HS-5 (cell line): ENCODE measurements at regions not wholly inside any gene's neighbourhood (a gene's known extent, or its start where the extent isn't known, plus 50 kb on each side); places are given as distances from the start of the nearest gene placed in this dataset.

ENCODE experiments used
- DNase-seq: peaks from one replicate; pipeline ENCODE4 v3.0.0-alpha.2; 2012; ENCODE audit warnings: low read depth

DNA sequence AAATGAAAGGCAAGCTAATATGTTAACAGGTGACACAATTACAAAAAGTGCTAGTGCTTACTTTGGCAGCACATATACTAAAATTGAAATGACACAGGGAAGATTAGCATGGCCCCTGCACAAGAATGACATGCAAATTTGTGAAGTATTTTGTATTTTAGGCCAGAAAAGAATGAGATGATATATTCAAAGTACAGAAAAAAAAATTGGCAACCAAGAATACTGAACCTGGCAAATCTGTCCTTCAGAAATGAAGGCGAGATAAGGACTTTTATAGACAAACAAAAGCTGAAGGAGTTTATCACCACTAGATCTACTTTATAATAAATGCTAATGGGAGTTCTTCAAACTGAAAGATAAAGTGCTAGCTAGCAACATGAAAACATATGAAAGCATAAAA is 350.0 kb upstream of the POU3F1 start:
- DNase-seq: no peak

DNA sequence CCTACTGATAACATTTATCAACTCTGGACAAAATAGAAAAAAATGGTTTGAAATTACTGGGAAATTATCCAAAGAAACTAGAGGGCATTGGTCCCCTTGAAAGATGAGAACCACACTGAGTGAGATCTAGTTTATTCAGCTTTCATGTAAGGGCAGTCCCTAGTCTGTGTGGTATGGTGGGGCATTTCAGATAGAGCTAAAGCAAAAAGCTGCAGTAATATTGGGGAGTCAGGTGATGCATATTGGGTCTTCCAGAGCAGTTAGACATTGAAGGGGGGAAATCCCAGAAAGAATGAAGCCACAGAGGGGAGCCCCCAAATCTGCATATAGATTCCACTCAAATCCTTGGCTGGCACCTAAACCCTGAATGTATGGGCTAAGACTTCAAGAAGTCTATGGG is 347.7 kb upstream of the POU3F1 start:
- no peak for DNase-seq

DNA sequence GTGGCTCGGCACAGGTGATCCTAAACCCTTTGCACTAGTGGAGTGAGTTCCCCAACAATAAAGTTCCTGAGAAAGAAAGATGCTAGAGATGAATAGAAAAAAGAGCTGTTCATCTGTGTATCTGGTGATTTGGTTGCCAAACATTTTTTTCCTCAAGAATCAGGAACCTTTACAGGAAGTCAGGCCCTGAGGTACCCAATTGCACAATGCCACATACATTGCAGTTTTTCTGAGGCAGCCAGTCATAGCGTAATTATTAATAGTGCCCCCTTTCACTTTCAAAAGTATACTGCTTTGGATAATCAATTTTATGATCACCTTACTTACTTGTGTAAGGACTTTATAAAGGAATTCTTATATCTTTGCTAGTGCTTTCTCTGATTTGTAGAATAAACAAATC is 346.3 kb upstream of the POU3F1 start:
- DNase-seq: no peak

DNA sequence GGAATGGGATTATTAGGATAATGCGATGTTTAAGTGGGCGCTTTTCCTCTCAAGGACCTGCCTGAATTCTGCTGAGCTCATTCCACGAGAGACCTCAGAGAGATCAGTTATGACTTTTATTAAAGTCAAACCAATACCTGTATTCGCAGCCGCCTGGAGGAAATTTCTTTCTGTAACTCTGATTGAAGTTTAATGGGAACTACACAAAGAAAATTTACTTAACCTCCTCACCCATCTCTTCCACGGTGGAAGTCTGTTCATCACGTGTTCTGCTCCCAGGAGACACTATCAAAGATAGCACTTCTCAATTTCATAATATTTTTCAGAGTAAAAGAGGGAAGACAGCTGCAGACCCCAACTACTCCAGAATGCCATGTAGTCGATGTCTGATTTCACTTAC is 334.7 kb upstream of the POU3F1 start:
- no peak for DNase-seq

DNA sequence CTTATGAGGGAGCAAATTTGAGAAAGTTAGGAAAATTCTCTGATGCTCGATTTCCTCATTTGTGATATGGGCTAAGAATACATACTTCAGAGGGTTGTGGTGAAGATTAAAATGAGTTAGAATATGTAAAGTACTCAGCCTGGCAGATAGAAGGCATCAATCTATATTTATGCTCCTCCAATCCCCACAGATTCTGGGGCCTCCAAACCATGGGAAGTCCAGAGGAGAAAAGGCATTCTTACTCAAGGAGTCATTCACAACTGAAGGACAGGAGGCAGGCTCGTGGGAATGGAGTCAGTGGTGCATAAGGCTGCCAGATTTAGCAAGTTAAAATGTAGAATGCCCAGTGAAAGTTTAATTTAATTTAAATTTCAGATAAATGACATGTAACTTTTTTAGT is 330.0 kb upstream of the POU3F1 start:
- no peak for DNase-seq

DNA sequence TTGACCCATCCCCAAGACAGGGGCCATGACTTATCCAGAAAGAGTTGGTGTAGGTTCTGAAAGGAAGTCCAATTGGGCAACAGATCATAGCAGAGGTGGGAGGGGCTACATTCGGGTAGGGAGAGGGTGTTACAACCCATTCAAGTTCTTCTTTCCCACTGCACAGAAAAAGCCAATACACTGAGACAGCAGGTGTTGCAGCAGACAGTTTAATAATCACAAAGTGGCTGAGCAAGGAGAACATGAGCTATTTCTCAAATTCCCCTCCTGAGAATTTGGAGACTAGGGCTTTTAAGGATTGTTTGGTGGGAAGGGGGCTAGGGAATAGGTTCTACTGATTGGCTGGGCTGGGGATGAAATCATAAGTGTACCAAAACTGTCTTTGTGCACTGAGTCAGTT is 328.4 kb upstream of the POU3F1 start:
- no peak for DNase-seq

DNA sequence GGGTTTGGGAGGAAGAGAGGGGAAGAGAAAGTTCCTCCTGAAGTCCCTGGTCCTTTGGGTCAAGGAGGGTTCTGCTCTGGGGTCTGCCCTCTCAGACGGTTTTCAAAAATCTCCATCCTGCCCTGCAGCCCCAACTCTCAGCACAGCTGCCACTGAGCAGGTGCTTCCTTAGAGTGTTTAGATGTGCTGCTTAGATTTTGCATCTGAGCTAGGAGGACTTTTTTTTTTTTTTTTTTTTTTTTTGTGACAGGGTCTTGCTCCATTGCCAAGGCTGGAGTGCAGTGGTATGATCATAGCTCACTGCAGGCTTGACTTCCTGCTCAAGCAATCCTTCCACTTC is 324.9 kb upstream of the POU3F1 start:
- DNase-seq: no peak

DNA sequence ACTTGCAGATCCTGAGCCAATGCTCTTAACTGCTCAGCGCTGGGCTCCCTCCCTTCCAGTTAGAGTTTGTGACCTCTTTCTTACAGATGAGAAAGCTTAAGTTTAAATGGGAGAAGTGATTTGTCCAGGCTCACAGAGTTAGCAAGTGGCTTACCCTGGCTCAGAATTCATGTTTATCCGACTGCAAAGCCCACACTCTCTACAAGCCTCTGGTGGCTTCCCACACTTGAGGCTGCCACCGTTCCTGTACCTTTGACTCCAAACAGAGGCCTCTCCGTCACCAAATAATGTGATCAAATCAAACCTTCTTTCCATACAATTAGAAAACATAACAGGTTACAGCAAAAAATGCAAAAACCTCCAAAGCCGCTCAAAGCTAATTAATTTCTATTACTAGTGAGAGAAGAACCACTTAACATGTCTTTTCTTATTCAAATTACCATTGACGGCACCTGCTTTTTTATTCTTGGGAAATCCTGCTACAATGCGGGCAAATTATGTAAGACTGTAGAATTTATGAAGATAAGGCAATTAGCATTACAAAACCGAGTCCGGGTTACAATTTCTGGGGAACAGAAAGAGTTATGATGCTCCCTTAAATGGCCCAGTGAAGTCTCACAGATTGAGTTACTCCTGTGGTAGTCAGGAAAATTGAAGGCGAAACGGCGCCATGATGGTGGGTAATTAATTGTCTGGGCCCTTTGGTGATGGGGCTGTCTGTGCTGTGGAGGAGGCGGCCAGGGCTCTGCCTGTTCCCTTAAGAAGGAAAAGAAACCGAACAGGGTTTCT is 324.3 kb upstream of the POU3F1 start:
- no peak for DNase-seq

DNA sequence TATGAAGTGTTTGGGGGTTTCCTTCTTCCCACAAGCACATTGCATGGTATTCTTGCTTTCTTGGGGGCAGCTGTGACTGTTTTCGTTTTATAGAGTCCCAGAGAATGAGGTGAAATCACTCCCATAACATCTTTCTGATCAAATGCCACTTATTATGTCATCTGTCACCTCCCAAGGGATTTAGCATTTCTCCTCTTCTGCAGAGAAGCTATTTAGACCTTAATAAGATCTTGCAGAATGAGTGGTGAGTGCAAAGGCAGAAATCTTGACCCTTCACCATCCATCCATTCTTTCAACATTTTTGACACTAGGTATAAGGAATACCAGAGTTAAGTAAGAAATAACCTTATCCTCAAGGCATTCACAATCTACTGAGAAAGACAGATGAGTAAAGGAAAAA is 318.6 kb upstream of the POU3F1 start:
- no peak for DNase-seq

DNA sequence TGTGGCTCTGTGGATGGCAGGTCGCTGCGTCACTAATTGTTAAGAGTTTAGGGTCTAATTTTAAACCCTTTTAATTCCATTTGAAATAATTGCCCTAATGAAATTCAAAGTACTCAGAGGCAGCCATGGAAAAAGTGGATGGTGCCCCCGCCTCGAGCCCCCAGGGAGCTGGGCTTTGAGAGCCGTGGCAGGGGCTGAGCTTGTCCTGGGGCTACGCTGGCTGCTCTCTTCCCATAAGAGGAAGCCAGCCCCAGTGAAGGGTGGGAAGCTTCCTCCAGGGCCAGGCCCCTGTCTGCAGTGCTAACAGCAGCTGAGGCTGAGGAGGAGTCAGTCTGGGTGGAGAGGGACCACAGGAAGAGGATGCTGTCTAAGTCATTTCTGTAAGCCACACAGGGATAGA is 315.0 kb upstream of the POU3F1 start:
- DNase-seq: no peak

DNA sequence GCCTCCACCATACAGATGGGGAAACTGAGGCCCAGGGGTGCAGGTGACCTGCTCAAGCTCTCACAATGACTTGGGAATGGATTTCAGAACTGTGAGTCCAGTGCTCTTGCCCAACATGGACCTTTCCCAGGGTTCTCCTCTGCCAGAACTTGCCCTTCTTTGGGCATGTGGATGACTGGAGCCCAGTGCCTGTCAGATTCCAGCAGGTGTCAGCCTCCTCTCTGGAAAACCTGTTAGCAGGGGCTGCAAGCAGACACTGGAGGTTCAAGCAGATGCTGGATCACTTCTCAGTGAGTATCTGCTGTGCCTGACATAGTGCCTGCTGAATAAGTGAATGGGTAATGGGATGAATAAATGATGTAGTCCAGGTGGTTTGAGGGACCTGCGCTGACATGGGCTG is 314.2 kb upstream of the POU3F1 start:
- no peak for DNase-seq

DNA sequence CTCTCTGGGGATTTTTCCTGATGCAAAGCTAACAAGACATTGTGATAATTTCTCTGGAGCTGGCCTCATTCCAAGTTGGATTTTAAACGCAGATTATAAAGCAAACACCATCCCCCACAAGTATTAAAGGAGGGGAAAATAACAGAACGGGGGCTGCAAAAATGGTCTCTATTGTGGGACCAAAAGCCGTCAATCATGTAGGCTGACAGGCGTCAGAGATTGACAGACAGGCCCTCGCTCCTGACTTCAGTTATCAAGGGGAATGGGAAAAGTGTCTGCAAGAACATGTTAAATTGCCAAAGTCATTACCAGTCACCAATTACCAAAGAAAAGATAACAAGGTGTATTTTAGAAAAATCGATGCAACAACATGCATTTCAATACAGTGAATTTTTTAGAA is 307.4 kb upstream of the POU3F1 start:
- DNase-seq: no peak

DNA sequence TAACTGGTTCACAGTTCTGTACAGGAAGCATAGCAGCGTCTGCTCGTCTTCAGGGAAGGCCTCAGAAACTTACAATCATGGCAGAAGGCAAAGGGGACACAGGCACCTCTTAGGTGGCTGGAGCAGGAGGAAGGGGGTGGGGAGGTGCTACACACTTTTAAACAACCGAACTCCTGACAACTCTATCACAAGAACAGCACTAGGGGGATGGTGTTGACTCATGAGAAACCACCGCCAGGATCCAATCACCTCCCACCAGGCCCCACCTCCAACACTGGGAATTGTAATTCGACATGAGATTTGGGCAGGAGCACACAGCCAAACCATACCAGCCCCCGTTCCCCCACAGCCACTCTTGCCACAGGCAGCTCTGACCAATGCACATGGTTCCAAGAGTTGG is 306.3 kb upstream of the POU3F1 start:
- no peak for DNase-seq

DNA sequence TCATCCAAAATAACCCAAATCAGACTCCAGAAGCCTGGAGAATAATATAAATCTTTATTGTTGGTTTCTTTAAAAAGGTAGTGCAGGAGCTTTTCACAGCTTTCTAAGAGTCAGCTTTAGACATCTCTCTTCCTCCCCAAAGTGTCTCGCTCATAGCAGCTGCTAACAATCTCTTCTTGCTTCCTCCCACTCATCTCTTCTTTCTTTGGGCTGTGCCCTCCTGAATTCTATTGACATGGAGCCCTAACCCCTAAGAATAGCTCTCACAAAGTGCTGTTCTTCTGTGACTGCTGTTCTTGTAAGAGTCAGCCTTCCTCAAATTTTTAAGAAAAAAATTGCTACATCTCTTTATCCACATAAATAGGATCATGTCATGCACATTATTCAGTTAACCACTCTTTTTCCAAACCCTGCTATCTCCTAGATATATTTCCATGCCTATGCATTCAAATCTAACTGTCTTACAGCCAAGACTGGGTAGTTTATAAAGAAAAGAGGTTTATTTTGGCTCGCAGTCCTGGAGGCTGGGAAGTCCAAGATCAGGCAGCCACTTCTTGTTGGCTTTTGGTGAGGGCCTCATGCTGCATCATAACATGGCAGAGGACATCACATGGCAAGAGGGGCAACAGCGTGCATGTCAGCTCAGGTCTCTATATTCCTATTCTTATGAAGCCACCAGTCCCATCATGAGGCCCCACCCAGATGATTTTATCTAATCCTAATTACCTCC is 301.0 kb upstream of the POU3F1 start:
- DNase-seq: no peak

DNA sequence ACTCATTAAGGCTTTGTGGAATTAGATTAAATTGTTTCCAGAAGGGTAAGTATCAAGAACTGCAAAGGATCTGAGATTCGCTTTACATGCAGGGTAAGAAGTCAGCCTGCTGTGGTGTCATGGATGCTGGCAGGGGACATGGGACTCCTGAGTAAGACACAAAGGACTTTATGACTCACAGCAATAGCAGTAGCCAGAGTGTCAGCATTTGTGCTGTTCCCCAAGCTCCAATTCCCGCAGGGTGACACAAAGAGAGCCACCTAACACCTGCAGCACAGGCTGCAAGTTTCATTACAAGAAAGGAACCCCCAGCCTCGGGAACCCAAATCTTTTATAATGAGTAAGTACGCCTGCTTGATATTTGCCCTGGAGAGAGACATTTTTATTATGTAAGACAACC is 298.1 kb upstream of the POU3F1 start:
- no peak for DNase-seq

DNA sequence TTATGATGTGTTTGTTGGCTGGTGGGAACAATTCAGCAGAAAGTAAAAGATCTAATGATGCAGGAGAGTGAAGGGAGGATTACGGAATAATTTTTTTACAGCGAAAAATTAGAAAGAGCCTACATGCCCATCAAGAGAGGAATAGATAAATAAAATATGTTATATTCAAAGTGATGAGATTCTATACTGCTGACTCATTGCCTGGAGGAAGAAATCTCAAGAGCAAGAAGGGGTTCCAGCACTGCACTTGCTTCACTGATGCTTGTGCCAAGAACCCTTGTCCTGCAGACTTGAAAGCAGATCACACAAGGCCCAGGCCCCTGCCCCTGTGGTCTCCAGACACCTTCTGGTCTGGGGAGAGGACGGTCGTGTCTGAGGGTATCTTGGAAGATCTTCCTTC is 295.1 kb upstream of the POU3F1 start:
- DNase-seq: no peak

DNA sequence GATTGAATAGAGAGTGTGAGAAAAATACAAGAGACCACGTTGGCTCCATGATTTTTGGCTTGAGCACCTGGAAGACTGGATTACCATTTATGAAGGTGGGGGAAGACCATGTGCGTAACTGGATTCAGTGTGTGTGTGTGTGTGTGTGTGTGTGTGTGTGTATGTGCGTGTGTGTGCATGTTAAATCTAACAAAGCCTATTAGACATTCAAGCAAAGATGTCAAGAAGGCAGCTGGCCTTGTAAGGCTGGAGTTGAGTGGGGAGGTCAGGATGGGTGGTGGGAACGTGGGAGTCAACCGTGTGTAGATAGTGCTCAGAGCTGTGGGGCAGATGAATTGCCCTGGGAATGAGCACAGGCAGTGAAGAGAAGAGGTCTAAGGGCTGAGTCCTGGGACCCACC is 293.8 kb upstream of the POU3F1 start:
- no peak for DNase-seq

DNA sequence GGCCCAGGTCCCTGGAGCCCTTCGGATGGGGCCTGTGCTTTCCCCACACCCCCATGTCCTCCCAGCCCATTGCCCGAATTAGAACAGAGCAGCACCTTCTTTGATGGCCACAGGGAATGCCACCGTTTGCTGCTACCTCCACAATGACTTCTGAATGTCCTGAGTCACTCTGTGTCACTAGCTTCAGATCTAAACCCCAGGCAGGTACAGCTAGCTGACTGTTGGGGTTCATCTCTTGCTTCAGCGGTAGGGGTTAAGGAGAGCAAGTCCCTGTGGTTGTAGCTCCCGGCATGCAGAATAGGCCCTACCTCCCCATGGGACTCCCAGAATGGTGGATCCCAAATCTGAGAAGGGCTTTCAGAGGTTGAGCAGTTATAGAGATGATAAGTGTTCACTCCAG is 291.1 kb upstream of the POU3F1 start:
- no peak for DNase-seq

DNA sequence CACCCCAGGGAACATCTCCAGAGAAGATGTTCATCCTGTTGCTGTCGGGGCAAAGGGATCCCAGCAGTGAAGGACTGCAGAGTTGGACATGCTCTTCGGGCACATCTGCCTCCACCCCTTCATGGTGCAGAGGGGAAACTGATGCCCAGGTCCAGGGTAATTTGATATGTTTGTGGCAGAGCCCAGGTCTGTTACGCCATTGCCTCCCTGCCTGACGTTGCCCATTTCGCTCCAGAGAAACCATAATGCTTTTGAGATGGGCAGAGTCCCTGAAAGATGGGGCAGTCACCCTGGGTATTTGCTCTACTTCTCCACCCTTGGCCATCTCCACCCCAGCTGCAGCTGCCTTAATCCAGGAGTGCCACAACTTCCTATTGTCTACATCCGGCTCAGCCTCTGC is 290.4 kb upstream of the POU3F1 start:
- no peak for DNase-seq

DNA sequence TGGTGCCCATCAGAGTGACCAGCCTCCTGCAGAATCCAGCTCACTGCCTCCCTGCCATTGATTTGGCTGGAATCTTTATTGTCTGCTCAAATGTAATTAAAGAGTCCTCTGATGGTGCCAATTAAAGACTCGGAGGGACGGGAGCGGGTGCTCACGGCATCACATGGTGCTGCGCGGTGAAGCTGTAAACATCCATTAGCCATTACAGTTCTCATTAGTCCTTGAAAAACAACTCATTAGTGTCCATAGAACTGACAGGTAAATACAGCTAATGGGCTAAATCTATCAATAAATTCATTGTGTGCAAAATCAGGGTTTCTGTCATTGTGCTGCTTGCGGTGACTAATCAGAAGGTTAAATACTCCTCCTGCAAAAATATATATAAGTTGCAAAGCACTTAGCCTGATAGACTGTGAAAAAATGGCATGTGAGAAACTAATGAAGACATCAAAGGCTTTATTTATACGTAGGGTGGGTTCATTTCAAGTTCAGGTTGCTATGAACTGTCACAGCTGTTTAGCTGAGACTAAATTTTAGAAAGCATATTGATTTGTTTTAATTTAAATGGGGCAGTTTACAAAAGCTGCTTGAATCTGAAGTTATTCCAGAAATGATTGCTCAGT is 289.8 kb upstream of the POU3F1 start:
- no peak for DNase-seq

DNA sequence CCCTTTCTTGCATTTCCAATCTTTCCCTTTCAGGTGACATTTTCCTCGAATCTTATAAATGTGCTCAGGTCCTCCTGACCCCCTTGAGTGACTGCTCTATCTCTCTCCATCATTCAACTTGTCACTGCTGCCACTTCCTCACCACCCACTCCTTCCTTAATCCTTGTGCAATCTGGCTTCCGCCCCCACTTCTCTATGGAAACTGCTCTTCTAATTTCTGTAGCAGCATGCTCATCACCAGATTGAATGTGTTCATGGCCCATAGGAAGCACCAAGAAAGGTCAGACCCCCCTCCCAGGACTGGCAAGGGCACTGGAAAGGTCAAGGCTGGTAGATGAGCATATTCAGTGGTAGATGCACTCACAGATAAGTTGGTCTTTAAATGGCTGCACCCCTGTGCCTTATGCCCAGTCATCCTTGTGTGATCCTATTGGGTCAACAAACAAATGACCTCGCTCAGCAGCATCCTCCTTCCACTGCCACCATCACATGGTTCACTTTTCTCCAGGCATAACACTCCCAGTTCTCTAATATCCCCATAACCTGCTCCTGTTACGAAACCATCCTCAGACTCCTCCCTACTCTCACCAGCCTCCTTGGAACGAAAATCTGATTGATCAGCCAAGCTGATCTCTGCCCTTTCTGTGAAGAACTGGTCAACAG is 288.5 kb upstream of the POU3F1 start:
- no peak for DNase-seq

DNA sequence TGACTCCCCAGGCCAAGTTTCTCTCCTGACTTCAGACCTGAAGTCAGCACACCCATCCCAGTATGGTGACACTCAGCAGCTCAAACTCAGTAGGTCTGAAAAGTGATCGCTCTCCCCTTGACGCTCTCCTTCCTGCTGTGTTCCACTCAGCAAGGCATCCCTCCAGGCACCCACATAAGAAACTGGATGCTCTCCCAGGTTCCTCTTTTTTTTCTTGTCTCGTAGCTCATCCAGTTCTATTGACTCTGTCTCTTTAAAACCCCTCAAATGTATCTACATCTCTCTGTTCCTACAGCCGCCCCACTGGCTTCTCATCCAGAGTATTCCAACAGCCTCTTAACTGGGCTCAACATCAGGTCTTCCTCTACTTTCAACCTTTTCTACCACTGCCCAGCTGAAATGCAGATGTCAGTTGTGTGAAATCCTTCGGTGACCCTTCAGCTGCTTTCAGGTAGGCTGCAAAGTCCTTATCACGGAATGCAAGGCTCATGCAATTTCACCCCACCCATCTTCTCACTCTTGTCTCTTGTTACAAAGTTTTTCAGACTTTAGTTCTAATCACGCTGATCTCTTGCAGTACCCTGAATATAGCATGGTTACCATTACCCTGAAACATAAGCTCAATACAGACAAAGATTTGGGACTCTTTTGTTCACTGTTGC is 286.2 kb upstream of the POU3F1 start:
- no peak for DNase-seq
